ENCODE measurements at regions not wholly inside any gene's neighbourhood (a gene's known extent, or its start where the extent isn't known, plus 50 kb on each side); places are given as distances from the start of the nearest gene placed in this dataset.
A peak's percentile ranks its signal among the peaks of the same experiment; 100 is the strongest.

DNA sequence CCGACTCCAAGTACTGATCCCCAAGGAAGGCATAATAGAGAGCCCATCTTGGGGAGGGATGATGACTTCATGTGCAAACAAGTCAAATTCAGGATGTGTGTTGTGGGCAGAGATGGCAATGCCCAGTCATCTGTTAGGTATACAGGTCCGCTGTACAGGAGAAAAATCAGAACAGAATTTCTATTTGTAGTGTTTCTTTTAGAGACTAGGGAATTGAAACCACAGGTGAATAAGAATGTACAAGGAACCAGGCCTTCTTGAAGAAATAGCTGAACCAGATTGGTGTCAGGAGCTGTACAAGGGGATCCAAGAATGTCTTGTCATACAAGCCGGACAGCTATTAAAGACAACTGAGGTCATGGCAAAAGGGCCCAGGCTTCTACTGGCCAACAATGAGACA lies 147.9 kb downstream of the PFKFB3 start:
- H3K4me1 Mint-ChIP-seq, result peaks cover 43% of the 10 kb centered on the region
- peak overlapping the region; percentile 58 for H3K4me3 Mint-ChIP-seq
- peak overlapping the region; percentile 99 for H3K27ac Mint-ChIP-seq

DNA sequence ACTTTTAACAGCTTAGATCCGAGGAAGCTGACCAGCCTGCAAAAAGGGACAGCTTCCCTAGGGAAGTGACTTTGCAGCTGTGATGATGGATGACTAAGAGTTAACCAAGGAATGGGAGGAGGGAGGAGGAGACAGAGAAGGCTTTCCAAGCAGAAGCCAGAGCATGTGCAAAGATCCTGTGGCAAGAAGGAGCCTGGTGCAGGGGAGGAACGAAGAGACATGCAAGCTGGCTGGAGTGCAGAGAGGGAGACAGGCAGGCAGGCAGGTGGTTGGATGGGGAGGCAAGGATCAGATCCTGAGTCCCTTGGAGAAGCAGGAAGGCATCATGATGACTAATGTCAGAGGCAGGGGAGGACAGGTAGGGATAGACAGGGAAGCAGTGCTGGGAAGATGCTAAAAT lies 148.8 kb downstream of the PFKFB3 start:
- Mint-ChIP-seq H3K27ac (peak overlapping the region; percentile 21), H3K36me3 (ENCODE audit: low read depth) (peaks cover 21% of the 10 kb centered on the region), H3K4me1 (peaks cover 36% of the 10 kb centered on the region), H3K9me3 (peaks cover 7% of the 10 kb centered on the region), H3K4me3 (no peak overlapping the region), H3K27me3 (no peaks in the 10 kb centered on the region)
- ATAC-seq (replicated peaks), result no peak

More for the DNA sequence above, 147.9 kb downstream of the PFKFB3 start:
- no peak for ATAC-seq (replicated peaks)
- H3K27me3 Mint-ChIP-seq, result no peaks in the 10 kb centered on the region
- peaks cover 4% of the 10 kb centered on the region for H3K9me3 Mint-ChIP-seq
- H3K36me3 Mint-ChIP-seq (ENCODE audit: low read depth), result peaks cover 21% of the 10 kb centered on the region

DNA sequence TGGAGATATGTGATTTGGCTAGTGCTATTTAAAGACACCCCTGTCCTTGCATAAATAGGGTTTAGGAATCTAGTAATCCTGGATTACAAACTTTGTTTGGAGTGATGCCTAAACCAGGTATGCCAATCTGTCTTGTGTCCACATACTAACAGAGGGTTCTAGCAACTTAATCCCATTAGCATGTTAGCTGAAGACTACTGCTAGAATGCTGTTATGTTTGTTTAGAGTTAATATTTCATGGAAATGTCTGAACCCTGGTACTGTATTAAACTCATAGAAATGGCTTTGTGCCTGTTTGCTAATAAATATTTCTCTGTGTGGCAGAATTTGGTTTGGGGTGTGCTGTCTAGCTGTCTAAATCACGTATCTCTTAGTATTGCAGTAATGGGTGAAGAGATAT lies 150.8 kb downstream of the PFKFB3 start:
- no peak overlapping the region for H3K4me3 Mint-ChIP-seq
- ATAC-seq (replicated peaks), result no peak
- peaks cover 17% of the 10 kb centered on the region for H3K4me1 Mint-ChIP-seq
- H3K9me3 Mint-ChIP-seq, result peaks cover 9% of the 10 kb centered on the region
- peaks cover 8% of the 10 kb centered on the region for H3K36me3 Mint-ChIP-seq (ENCODE audit: low read depth)
- H3K27me3 Mint-ChIP-seq, result no peaks in the 10 kb centered on the region
- no peak overlapping the region for H3K27ac Mint-ChIP-seq

DNA sequence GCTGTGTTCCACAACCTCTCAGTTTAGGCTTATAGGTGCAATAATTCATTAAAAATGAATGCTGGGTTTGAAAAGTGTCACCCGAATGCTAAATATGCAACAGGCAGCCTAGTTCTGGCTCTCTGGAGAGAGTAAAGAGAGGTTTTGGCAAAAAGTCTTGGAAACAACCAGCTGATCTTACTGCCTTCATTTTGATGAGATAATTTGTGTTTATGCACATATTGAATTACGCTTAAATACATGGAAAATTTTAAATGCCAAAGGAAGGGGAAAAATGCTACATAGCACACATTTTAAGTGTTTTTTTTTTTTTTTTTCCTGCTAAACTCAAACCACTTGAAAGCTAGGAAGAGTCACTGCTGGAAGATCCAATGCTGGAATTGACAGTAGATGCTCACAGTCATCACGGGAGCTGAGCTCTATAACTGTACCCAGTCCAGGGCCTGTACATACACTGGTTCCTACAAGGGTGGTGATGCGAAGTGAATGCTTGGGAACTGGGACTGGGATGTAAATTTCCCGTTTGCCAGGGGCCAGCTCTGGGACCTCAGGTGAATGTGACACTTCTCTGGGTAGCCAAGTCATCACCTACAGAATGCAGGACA lies 151.5 kb downstream of the PFKFB3 start:
- Mint-ChIP-seq H3K36me3 (ENCODE audit: low read depth) (peaks cover 10% of the 10 kb centered on the region), H3K4me3 (no peak overlapping the region), H3K27me3 (no peaks in the 10 kb centered on the region)

DNA sequence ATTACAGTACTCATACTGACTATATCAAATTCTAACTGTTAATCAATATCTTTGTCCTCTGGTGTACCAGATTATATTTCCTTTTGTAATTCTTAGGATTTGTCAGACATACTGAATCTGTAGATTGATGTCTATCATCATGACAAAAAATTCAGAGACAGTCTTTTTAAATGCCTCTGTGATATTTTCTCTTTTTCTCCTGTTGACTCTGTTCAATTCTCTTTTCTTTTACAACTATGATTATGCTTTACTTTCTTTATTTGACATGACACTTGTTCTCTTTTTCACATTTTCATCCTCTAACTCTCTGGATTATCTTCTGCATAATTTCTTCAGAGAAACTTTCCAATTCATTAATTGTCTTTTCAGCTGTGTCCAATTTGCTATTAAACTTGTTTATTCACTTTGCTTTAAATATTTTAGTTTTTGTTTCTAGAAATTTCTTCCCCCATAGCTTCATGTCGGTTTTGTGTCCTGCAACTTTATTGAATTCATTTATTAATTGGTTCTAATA lies 153.6 kb downstream of the PFKFB3 start:
- Mint-ChIP-seq H3K27ac (no peak overlapping the region), H3K4me1 (peaks cover 5% of the 10 kb centered on the region), H3K4me3 (no peak overlapping the region), H3K27me3 (no peaks in the 10 kb centered on the region), H3K9me3 (peaks cover 12% of the 10 kb centered on the region), H3K36me3 (ENCODE audit: low read depth) (peaks cover 14% of the 10 kb centered on the region)
- no peak for ATAC-seq (replicated peaks)

More for the DNA sequence above, 151.5 kb downstream of the PFKFB3 start:
- Mint-ChIP-seq H3K27ac (no peak overlapping the region), H3K9me3 (peaks cover 9% of the 10 kb centered on the region), H3K4me1 (peaks cover 13% of the 10 kb centered on the region)
- ATAC-seq (replicated peaks), result no peak

DNA sequence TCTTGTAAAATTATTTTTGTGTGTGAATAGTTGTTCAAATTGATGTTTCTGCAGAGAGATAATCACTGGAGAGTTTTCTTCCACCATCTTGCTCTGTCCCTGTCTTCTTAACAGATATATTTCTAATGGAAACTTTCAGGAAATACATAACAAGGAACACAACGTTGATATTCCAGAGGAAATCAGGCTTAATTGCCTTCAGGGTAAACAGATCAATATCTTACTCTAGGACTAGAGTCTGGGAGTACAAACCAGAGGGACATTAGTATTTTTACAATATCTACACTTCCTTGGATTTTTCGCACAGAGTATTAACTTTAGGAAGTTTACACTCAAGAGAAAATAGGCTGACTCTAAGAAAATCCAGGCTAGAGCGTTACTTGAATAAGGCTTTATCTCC lies 159.1 kb downstream of the PFKFB3 start:
- Mint-ChIP-seq H3K4me1 (peaks cover 5% of the 10 kb centered on the region), H3K9me3 (peaks cover 7% of the 10 kb centered on the region), H3K4me3 (no peak overlapping the region), H3K27ac (no peak overlapping the region), H3K36me3 (ENCODE audit: low read depth) (peaks cover 14% of the 10 kb centered on the region), H3K27me3 (no peaks in the 10 kb centered on the region)
- ATAC-seq (replicated peaks), result no peak

DNA sequence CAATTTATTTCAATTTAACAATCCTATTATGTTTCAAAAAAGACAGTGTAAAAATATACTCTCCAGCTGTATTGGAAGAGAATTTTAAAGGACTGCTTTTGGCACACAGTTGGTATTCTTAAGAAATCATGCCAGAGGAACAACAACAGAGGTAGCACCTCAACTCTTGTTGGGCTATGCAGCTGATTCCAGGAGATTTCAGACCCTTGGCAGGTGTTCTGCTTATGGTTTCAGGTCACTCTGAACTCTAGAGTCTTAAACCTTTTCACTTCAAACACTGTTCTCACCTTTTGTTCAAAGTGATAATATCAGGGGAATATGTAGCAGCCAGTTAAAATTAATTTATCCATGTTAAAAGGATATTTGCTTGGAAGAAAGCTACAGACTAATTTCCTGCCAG lies 160.1 kb downstream of the PFKFB3 start:
- Mint-ChIP-seq H3K4me1 (peaks cover 5% of the 10 kb centered on the region), H3K27ac (no peak overlapping the region), H3K4me3 (no peak overlapping the region), H3K36me3 (ENCODE audit: low read depth) (peaks cover 14% of the 10 kb centered on the region), H3K9me3 (peaks cover 7% of the 10 kb centered on the region), H3K27me3 (no peaks in the 10 kb centered on the region)
- no peak for ATAC-seq (replicated peaks)

DNA sequence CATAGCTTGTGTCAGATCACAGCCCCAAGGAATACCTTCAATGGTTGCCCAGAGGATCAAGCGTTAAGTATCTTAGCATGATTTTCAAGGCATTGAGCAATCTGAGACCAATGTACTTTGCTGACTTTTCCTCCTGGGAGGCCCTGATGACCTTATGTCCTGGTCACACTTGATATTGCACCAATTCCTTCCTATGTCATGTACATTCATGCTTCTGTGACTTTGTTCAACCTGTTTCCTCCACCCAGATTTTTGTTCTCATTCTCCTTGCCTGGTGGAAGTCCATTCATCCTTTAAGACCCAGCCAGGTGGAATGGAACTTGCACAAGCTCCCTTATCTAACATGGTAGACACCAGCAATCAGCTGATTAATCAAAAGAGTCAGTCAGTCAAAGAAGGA lies 160.8 kb downstream of the PFKFB3 start:
- no peak for ATAC-seq (replicated peaks)
- no peak overlapping the region for H3K4me3 Mint-ChIP-seq
- no peak overlapping the region for H3K27ac Mint-ChIP-seq
- H3K9me3 Mint-ChIP-seq, result peaks cover 7% of the 10 kb centered on the region
- H3K27me3 Mint-ChIP-seq, result no peaks in the 10 kb centered on the region
- peaks cover 12% of the 10 kb centered on the region for H3K36me3 Mint-ChIP-seq (ENCODE audit: low read depth)
- peaks cover 5% of the 10 kb centered on the region for H3K4me1 Mint-ChIP-seq

DNA sequence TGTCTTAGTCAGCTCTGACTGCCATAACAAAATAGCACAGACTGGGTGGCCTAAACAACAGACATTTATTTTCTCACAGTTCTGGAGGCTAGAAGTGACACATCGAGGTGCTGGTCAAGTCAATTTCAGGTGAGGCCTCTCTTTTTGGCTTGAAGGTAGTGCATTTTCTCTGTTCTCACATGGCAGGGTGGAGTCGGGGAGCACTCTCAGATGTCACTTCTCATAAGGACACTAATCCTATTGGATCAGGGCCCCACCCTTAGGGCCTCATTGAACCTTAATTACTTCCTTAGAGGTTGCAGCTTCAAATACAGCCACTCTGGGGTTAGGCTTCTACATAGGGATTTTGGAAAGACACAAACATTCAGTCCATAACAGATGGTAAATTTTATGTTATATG lies 161.6 kb downstream of the PFKFB3 start:
- no peak for ATAC-seq (replicated peaks)
- no peak overlapping the region for H3K27ac Mint-ChIP-seq
- H3K36me3 Mint-ChIP-seq (ENCODE audit: low read depth), result peaks cover 8% of the 10 kb centered on the region
- peaks cover 7% of the 10 kb centered on the region for H3K9me3 Mint-ChIP-seq
- H3K27me3 Mint-ChIP-seq, result no peaks in the 10 kb centered on the region
- H3K4me1 Mint-ChIP-seq, result peaks cover 5% of the 10 kb centered on the region
- H3K4me3 Mint-ChIP-seq, result no peak overlapping the region

DNA sequence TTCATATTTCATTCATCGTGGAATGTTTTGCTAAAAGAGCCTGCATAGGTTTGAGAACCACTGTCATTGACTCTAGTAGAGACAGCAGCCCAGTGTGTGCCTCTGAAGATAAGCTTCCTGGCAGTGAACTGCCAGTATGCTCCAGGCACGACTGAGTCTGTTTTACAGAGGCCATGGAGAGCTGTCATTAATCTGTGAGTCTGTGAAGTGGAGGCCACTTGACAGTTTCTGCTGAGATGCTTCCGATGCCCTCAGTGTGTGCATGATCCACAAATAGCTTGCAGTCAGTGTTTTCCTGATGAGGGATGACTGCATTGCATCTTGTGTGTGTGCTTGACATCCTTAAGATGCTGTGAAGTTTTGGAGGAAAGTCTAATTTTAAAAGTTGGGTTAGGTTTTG lies 162.2 kb downstream of the PFKFB3 start:
- H3K4me3 Mint-ChIP-seq, result no peak overlapping the region
- H3K27ac Mint-ChIP-seq, result no peak overlapping the region
- H3K9me3 Mint-ChIP-seq, result peaks cover 7% of the 10 kb centered on the region
- H3K36me3 Mint-ChIP-seq (ENCODE audit: low read depth), result peaks cover 8% of the 10 kb centered on the region
- no peaks in the 10 kb centered on the region for H3K27me3 Mint-ChIP-seq
- H3K4me1 Mint-ChIP-seq, result peaks cover 5% of the 10 kb centered on the region
- ATAC-seq (replicated peaks), result no peak

DNA sequence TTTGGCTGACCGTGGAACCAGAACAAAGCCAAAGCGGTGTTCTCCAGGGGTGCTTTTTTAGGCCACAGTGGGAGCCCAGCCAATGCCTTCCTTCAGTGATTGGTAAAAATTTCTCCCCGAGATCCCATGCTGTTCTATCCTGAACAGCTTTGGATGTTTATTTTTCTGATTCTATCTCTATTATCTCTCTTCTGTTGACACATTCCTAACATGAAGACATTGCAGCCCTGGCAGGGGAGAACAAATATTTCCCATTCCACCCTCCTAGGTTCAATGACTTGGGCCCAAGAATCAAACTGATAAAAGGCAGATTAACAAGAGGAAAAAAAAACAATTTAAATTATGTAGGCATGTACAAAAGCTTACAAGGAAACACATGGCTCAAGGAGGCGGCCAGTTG lies 162.7 kb downstream of the PFKFB3 start:
- Mint-ChIP-seq H3K4me3 (no peak overlapping the region), H3K36me3 (ENCODE audit: low read depth) (peaks cover 6% of the 10 kb centered on the region), H3K27me3 (no peaks in the 10 kb centered on the region), H3K9me3 (peaks cover 5% of the 10 kb centered on the region), H3K27ac (no peak overlapping the region), H3K4me1 (peaks cover 4% of the 10 kb centered on the region)
- ATAC-seq (replicated peaks), result no peak
